Activated CD8-positive, alpha-beta memory T cell treated with anti-CD3 and anti-CD28 coated beads for 1 hour (primary cell): ENCODE measurements at regions not wholly inside any gene's neighbourhood (a gene's known extent, or its start where the extent isn't known, plus 50 kb on each side); places are given as distances from the start of the nearest gene placed in this dataset.
"Not testable (repeated sequence)": the region's sequence is repeated elsewhere in the genome, so short reads cannot be mapped to it uniquely, and the experiment has no call there.

Experiments
- DNase-seq, 2 donors: peaks; one replicate each; pipeline ENCODE4 v3.0.0-alpha.2; 2020; ENCODE audit warnings: low read depth in 1 of 2; ENCODE audit errors: extremely low read depth in 1 of 2

DNA sequence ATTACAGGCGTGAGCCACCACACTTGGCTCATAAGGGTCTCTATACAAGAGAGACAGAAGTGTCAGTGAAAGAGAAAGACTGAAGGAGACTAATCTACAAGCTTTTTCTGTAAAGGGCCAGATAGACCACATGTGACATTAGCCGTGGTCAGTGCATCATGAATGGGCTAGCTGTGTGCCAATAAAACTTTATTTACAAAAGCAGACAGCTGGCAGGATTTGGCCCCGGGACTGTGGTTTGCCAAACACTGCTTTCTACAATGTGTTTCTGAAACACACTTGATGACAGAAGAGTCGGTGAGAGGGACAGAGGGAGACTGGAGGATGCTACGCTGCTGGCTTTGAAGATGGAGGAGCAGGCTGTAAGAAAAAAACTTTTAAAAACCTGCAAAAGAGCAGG is 285.4 kb downstream of the TFAP2C start:
- DNase-seq, result no peak

DNA sequence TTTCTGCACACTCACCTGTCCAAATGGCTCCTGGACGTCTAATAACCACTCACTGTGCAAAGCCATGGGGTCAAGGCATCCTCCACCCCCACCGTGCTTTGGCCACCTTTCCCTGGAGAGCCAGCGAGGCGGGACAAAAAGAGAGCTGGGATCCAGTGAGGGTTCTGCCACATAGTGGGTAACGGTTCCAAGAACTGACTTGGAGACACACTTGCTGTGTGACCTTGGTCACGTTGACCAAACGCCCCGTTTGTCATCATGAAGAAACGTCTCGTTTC is 287.2 kb downstream of the TFAP2C start:
- no peak for DNase-seq

DNA sequence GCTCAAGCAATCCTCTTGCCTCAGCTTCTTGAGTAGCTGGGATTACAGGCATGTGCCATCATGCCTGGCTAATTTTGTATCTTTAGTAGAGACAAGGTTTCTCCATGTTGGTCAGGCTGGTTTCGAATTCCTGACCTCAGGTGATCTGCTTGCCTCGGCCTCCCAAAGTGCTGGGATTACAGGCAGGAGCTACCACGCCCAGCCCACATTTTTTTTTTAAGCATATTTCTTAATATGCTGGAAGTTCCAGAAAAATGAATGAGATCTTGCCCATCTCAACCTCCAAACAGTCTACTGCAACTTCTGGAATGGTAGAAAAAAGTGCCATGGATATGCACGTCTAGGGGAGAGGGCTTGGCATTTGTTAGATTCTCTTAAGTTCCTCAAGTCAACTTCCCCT is 290.9 kb downstream of the TFAP2C start:
- DNase-seq, result not testable (repeated sequence)

DNA sequence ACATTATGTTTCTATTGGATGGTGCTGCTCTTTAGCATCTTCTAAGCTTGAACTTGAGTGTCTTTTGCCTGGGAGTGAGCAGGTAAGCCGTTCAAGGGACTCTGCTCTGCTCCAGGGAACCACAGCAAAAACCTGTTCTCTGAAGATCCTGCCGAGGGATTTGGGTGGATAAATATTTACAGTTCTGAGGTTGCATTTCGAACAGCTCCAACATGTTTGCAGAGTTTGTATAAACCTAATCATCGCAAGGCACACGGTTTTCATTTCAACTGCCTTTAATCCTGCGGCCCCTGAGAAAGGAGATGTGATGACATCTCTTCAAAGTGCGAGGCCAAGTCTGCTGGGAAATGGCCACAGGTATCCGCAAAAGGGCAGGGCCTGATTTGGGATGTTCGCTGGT is 293.4 kb downstream of the TFAP2C start:
- DNase-seq, result no peak

DNA sequence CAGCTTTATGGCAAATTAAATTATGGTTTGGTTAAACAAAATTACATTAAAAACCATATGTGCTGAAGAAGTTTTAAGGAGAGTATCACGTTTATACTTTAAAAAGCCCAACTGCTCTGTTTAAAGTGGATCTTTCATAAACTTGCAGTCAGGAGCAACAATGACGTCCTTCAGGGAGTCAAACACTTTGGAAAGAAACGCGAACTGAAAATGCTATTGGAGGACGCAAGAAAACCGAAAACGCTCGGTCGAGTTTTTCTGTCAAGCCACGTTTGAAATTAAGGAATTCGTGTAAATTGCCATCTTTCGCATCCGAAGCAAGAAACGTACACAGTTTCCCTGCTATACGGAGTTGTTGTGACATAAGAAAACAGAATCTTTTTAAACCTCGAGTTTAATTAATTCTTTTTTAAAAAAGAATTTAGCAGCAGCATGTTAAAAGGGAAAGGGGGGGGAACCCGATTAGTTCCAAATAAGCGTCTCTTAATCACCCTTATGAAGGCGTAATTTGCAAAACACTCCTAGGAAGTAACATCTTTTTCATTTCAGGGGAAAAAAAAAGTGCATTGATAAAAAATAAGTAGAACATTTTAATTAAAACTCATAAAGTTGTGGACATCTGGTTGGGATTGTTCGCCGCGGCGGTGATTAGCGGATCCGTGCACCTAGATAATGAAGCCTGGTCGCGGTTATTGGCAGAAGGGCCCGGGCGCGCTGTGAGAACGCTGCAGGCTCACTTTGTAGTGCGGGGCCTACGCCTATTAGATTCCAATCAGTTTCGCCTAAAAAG is 295.4 kb downstream of the TFAP2C start:
- no peak for DNase-seq

DNA sequence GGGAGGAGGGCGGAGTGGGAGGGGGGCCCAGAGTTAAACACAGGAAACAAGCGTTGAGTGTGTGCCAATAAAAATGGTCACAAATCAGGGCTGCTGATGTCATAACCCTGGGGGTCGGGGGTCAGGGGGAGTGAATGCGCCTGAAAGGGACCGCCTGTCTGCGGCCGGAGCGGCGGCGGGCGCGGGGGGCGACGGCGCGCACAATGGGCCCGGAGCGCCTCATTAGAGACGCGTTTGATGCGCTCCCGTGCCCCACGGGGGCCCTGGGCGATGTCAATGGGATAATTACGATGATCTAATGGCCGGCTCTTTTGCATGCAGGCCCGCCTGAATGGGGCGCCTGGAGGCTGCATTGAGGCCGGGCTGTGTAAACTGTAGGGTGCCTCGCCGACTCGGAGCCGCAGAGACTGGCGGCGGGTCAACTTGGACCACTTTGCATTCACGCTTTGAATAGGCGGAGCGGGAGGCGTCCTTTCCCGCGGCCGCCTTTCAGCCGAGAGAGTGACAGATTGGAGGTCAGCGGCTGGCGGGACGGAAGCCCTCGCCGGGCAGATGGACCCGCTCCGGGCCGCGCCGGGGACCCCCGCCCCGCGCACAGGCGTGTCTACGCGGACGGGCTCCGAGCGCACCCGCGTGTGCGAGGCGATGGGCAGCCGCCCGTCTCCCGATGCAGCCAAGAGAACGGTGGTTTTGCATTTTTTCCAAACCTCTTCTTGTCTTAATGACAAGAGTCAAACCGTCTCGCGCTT is 296.1 kb downstream of the TFAP2C start:
- no peak for DNase-seq

DNA sequence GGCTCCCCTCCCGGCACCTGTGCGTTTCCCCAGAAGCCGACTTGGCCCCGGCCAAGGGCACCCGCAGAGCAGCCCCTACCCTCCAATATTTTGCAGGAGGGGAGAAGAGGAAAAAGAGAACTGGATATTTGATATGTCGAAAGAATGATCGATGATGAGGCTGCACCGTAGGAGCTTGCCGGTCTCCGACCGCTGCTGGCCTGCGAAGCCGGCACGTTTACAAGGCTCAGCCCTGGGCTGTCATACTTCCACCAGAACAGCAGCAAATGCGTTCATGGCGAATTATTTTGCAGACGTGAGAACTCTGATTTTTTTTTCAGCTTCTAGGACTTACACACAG is 296.7 kb downstream of the TFAP2C start:
- no peak for DNase-seq

DNA sequence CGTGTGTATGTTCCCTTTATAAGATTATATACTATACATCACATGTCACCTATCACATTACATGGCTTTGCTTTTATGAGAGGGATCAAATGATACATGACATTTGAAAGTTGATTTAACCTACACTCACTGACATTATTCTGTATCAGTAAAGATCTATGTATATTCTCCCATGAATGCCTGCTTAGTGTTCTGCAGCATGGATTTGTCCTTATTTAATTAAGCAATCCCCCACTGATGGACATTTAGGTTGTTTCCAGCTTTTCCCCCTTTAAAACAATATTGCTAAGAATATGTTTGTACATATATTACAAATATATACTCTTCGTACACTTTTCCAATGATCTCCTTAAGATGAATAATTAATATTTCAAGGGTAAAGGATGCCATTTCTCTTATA is 297.4 kb downstream of the TFAP2C start:
- no peak for DNase-seq

DNA sequence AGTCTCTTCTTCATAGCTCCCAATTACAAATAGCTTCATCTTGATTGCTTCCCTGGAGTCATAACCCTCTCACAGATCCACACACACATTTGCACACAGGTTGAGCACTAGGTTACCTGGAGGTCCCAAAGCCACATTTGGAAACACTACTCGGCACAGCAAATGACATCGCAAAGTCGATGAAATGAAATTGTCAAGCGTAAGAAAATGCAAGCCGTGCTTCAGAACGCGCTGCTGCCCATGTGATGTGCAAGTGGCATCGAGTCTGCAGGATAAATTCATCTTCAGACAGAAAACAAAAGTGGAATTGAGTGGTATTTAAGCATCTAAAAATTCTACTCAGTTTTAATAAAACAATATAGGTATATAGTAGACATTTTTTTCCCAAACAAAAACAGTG is 298.0 kb downstream of the TFAP2C start:
- DNase-seq, result no peak

DNA sequence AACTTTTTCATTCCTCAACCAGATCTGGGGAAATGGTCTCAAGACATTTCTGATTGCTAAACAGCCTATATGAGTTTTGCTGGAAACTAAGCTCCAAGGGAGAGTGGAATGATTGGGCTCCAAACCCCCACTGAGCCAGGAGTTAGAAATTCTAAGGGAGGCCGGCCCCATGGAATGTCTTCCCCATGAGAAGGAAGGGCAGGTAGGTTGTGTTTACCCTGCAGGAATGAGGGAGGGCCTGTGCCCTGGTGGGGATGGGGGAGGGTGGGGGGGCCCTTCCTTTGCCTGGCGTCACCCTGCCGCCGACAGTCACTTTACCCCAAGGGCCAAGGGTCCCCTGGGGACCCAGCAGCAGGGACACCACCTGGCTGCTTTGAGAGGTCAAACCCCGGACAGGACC is 298.9 kb downstream of the TFAP2C start:
- no peak for DNase-seq

DNA sequence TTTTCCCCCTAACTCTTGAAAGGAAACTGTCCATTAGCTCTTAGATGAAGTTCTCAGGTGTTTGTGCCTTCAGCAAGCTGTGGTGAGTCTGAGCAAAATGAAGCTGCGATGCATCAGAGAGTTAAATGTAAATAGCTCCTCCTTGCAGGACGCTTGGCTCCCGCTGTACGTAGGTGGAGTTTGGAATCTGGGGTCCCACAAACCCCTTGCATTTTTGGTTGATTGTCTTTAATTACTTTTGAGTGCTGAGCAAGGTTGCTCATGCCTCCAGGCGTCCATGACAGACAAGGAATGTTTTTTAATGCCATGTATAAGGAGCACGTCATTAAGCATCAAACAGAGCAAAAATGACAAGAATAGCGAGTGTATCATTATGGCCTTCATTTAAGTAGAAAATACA is 300.5 kb downstream of the TFAP2C start:
- DNase-seq, result no peak

DNA sequence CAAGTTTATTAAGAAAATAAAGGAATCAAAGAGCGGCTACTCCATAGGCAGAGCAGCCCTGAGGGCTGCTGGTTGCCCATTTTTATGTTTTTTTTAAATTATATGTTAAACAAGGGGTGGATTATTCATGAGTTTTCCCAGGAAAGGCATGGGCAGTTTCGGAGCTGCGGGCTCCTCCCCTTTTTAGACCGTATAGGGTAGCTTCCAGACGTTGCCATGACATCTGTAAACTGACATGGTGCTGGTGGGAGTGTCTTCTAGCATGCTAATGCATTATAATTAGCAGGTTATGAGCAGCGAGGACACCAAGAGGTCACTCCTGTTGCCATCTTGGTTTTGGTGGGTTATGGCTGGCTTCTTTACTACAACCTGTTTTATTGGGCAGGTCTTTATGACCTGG is 301.8 kb downstream of the TFAP2C start:
- DNase-seq, result no peak

DNA sequence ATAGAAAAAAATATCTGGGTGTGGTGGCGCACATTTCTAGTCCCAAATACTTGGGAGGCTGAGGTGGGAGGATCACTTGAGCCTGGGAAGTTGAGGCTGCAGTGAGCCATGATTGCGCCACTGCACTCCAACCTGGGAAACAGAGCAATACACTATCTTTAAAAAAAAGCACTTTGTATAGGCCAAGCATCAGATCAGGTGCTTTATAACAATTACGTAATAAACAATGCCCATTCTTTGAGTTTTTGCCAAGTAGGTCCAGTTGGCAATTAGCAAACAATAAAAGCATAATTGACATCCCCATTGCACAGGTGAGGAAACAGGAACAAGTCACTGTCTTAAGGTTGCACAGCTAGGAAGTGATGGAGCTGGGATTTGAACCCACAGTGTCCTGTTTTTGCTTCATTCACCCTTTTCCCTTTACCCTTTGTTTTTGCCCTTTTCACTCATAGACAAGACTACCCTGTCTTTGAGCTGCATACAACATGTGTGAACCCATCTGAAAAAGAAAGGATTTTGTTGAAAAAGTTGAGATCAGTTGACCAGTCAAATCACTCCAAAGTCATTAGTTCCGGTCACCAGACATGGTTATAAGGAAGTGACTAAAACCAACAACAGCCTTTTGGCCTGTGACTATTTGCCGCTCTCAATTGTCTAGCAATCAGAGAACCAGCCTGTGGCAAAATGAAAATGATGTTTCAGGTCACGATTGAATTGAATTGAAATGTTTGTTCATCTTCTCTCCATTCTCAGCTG is 303.6 kb downstream of the TFAP2C start:
- no peak for DNase-seq

DNA sequence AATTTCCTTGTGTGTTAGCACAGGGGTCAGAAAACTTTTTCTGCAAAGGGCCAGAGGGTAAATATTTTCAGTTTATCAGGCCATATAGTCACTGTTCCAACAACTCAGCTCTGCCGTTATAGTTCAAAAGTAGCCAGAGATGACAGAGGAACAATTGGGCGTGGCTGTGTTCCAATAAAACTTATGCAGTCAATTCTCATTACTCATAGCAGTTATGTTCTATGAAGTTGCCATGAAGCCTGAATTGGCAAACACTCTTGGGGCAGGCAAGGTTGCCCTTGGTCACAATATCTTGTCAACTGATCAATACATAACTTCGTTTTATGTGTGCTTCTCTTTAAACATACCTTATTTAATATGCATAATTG is 304.2 kb downstream of the TFAP2C start:
- DNase-seq, result no peak

DNA sequence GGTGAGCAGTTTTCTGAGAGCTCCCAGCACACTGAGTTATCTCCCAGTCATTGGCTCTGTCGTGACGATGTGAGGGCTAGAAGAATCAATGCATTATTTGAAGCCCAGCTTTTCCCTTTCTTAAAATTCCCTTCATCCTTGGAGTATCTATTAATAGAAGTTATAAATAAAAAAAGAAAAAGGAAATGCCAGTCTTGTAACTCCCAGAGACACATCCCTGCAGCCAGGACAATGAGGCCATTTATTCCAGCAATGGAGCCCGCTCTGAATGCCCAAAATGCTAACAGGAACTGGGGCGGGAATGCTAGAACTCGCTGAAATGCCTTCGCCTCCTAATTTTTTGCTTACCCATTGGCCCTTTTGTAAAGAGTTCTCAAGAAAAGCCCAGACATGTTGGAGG is 305.8 kb downstream of the TFAP2C start:
- no peak for DNase-seq

DNA sequence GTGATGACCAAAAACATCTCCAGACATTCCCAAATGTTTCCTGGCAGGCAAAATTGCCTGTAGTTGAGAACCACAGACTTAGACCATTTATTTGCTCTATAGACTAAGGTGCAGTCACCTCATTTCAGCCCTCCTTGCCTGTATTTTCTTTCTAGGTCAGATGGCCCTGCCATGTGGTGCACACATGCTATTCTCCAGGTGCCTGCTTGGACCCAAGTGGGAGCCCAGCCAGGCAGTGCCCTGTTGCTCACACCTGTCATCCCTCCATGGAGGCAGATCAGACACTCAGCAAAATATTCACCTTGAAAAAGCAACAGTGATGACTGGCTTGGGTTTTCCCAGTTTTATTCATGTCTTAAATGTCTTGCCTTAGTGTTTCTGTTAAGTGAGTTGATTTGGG is 311.4 kb downstream of the TFAP2C start:
- no peak for DNase-seq

DNA sequence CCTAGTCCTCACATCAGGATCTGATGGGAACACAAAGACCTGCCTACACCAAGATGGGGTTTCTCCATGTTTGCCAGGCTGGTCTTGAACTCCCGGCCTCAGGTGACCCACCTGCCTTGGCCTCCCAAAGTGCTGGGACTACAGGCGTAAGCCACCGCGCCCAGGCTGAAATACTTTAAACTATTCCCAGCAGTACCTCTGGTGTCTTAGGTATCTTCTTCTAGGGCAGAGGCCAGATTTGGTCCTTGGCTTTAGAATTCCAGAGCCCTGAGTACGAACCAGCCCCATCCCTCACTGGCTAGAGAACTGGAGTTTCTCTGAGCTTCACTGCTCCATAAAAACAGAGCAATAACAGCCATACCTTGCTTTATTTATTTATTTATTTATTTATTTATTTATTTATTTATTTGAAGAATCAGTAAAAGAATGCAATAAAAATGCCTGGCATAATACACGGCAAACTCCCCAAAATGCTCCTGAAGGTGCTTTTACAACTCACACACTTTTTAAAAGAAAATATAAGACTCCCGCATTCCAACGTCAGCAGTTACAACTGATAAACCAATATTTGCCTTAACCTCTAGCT is 312.1 kb downstream of the TFAP2C start:
- DNase-seq, result no peak

DNA sequence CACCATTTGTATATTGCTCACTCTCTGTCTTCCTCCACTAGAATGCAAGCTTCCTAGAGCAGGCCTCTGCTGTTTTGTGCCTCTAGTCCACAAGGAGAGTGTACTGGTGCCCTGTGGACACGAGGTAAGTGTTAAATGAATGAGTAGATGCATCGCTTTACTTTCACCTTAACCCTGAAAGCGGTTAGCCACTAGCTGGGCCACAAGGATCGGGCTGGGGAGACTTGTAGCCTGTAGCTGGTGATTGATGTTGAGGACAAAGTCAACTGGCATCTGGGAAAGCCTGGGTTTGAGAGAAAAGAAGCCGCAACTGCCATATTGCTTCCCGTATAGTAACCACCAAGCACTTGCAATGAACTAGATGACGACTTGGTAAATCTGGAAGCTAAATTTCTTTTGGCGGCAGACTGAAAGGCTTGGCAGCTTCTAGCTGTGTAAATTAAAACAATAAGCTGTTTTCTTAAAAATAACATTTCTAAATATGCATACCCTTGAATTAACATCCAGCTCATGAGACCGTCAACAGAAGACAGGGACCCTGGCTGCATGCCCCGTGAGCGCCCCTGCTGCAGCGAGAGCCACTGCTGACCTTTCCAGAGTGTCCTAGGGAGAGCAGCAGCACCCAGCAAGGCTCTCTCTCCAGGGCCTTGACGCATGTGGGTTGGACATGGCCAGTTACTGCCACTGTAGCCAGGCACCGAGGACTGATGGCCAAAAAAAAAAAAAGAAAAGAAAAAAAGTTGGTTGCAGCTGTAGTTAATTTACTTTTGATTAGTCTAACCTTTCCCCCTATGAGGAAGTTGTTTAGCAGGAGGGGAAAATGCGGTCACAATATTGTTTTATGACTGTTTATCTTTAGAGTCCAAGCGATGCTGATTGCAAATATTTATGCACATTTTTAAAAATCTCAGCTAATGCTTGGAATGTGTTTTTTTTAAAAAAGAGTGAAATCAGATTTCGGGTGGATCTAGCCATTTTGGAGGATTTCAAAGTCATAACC is 315.1 kb downstream of the TFAP2C start:
- DNase-seq, result no peak

DNA sequence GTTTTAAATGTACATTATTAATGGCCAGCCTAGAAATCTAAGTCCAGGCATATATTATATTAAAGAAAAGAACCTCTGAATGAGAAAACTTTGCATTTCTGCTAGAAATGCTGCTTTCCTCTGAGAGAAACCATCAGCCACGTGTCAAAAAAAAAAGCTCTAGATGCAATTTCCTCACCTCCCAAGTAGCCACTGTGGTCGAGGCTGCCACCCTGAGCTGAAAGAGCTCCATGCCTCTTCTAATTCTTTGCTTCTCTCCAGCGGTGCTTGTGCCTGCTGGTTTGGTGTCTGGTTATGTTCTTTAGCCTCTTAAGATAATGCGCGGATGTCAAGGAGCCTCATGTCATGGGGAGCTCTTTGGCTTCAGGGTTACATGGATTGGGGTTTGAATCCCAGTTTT is 316.0 kb downstream of the TFAP2C start:
- no peak for DNase-seq

DNA sequence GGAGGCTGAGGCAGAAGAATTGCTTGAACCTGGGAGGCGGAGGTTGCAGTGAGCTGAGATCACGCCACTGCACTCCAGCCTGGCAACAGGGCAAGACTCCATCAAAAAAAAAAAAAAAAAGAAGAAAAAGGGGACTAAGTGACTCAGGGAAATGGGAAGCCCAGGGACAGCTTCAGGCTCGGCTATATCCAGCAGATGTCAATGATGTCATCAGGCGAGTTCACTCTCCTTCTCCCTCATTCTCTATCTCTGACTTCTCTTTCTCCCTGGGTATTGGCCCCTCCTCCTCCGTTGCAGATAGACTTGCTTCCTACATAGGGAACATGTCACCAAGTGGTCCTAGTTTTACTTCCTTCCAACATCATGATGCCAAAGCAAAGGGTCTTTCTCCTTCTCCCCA is 316.8 kb downstream of the TFAP2C start:
- DNase-seq, result no peak

DNA sequence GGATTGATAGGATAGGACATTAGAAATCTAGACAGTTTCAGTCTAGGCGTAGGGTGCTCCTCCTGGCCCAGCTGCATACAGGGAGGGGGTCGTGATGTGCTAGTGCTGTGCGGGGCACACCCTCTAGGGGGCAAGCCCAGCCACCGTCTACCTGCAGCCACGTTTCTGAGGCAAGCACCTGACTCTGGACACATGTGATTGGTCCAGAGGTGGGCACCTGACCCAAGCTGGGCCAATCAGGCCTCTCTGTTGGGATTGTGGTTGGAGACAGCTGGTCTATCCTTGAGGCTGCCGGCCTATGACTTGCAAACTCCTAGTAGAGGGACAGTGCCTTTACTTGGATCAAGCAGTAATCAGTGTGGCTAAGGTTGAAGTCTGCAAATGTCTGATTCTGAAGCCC is 317.1 kb downstream of the BMP7 start:
- no peak for DNase-seq
